ENCODE measurements at regions not wholly inside any gene's neighbourhood (a gene's known extent, or its start where the extent isn't known, plus 50 kb on each side); places are given as distances from the start of the nearest gene placed in this dataset.
"Not testable (repeated sequence)": the region's sequence is repeated elsewhere in the genome, so short reads cannot be mapped to it uniquely, and the experiment has no call there.

DNA sequence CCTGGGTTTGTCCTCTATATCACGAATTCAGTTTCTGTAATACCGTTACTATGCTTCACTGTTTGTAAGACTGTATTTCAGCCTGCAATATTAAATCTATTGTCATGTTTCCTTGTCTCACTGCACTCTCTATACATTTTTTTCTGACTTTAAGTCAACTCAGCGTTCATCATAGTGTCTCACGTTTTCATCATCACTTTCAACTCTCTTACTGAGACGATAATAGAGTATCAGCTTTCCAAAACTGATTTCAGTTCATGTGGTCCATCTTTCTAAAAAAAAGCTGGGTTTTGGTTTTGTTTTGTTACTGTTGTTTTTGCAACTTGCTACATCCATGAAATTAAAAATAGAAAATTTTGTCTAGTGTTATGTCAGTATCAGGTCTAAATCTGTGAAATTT is 147.7 kb downstream of the TMEM47 start:
- H3K27ac ChIP-seq (ENCODE audit: low read depth, low read length), result no peak overlapping the region
- no peaks in the 10 kb centered on the region for H3K4me1 ChIP-seq (ENCODE audit: insufficient read depth, low read length)
- H3K27me3 ChIP-seq (ENCODE audit: insufficient read depth, low read length), result no peaks in the 10 kb centered on the region
- no peaks in the 10 kb centered on the region for H3K9me3 ChIP-seq (ENCODE audit: insufficient read depth, low read depth, low read length)
- no peak overlapping the region for H3K9ac ChIP-seq (ENCODE audit: low read depth, low read length)
- H3K4me3 ChIP-seq (ENCODE audit: low read length), result no peak overlapping the region
- no peaks in the 10 kb centered on the region for H3K36me3 ChIP-seq (ENCODE audit: insufficient read depth, low read length)
- 88% methylated on average over 5 of the region's 5 CpGs for WGBS

DNA sequence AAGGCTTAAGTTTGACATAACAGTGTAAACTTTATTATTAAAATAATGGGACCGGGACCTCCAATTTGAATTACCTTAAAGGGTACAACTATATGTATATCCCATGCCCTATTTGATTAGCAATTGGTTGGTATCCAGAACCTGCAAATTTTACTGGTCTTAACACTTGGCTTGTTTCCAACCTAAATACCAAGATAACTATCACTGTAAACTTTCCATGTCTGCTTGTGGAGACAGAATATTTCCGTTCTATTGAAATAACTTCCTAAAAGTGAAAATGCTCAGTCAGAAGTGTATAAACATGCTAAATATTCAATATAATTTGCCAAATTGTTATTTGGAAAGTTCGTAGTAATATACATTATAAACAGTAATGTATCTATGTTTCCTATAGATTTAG is 154.0 kb downstream of the TMEM47 start:
- no peak overlapping the region for H3K4me3 ChIP-seq (ENCODE audit: low read length)
- no CpG with 5 or more reads among the region's 3 CpGs for WGBS
- no peaks in the 10 kb centered on the region for H3K9me3 ChIP-seq (ENCODE audit: insufficient read depth, low read depth, low read length)
- no peaks in the 10 kb centered on the region for H3K36me3 ChIP-seq (ENCODE audit: insufficient read depth, low read length)
- H3K4me1 ChIP-seq (ENCODE audit: insufficient read depth, low read length), result no peaks in the 10 kb centered on the region
- no peak overlapping the region for H3K27ac ChIP-seq (ENCODE audit: low read depth, low read length)
- H3K27me3 ChIP-seq (ENCODE audit: insufficient read depth, low read length), result no peaks in the 10 kb centered on the region
- no peak overlapping the region for H3K9ac ChIP-seq (ENCODE audit: low read depth, low read length)

DNA sequence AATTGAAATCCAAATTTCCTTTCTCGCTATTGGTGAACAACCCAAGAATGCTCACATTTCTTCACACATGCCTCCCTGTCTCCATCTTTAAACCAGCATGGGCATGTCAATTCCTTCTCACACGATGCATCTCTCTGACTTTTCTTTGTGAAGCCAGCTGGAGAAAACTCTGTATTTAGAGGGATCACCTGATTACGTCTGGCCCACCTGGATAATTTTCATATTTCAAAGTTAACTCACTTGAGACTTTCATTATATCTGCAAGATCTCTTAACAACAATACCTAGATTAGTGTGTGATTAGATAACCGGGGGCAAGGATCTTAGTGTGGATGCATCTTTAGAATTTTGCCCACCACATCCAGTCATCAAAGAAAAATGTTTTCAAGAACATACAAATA is 164.0 kb downstream of the TMEM47 start:
- H3K36me3 ChIP-seq (ENCODE audit: insufficient read depth, low read length), result no peaks in the 10 kb centered on the region
- no peaks in the 10 kb centered on the region for H3K4me1 ChIP-seq (ENCODE audit: insufficient read depth, low read length)
- no peak overlapping the region for H3K27ac ChIP-seq (ENCODE audit: low read depth, low read length)
- no peak overlapping the region for H3K9ac ChIP-seq (ENCODE audit: low read depth, low read length)
- H3K9me3 ChIP-seq (ENCODE audit: insufficient read depth, low read depth, low read length), result no peaks in the 10 kb centered on the region
- 97% methylated on average over 3 of the region's 4 CpGs for WGBS
- no peaks in the 10 kb centered on the region for H3K27me3 ChIP-seq (ENCODE audit: insufficient read depth, low read length)
- no peak overlapping the region for H3K4me3 ChIP-seq (ENCODE audit: low read length)

DNA sequence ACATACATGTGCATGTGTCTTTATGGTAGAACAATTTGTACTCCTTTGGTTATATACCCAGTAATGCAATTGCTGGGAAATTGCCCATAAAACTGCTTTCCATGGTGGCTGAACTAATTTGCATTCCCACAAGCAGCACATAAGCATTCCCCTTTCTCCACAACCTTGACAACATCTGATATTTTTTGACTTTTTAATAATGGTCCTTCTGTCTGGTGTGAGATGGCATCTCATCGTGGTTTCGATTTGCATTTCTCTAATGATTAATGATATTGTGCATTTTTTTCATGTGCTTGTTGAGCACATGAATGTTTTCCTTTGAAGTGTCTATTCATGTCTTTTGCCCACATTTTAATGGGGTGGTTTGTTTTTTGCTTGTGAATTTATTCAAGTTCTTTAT is 166.0 kb downstream of the TMEM47 start:
- Histone ChIP-seq H3K4me3 (ENCODE audit: low read length) (no peak overlapping the region), H3K27ac (ENCODE audit: low read depth, low read length) (no peak overlapping the region), H3K9me3 (ENCODE audit: insufficient read depth, low read depth, low read length) (no peaks in the 10 kb centered on the region), H3K4me1 (ENCODE audit: insufficient read depth, low read length) (no peaks in the 10 kb centered on the region), H3K27me3 (ENCODE audit: insufficient read depth, low read length) (no peaks in the 10 kb centered on the region), H3K9ac (ENCODE audit: low read depth, low read length) (no peak overlapping the region), H3K36me3 (ENCODE audit: insufficient read depth, low read length) (no peaks in the 10 kb centered on the region)
- 91% methylated on average over 2 of the region's 2 CpGs for WGBS

DNA sequence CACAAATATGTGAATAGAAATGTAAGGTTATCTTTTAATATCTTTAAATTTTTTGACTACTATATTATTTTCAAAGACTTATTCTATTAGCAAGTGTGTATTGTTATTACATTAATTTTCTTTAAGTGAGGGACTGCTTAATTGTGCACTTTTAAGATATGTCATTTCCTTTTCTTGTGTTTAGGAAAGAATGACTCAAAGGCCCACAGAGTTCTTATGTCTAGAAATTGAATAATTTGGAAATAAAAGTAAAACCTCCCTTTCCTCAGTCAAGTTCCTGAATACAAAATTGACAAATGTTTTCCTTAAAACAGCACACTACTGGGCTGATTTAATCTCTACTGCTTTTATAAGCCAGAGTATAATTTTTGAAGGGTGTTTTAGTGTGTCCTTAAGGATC is 169.7 kb downstream of the TMEM47 start:
- Histone ChIP-seq H3K27ac (ENCODE audit: low read depth, low read length) (no peak overlapping the region), H3K4me3 (ENCODE audit: low read length) (no peak overlapping the region), H3K27me3 (ENCODE audit: insufficient read depth, low read length) (no peaks in the 10 kb centered on the region), H3K36me3 (ENCODE audit: insufficient read depth, low read length) (no peaks in the 10 kb centered on the region), H3K4me1 (ENCODE audit: insufficient read depth, low read length) (no peaks in the 10 kb centered on the region), H3K9ac (ENCODE audit: low read depth, low read length) (no peak overlapping the region), H3K9me3 (ENCODE audit: insufficient read depth, low read depth, low read length) (no peaks in the 10 kb centered on the region)

DNA sequence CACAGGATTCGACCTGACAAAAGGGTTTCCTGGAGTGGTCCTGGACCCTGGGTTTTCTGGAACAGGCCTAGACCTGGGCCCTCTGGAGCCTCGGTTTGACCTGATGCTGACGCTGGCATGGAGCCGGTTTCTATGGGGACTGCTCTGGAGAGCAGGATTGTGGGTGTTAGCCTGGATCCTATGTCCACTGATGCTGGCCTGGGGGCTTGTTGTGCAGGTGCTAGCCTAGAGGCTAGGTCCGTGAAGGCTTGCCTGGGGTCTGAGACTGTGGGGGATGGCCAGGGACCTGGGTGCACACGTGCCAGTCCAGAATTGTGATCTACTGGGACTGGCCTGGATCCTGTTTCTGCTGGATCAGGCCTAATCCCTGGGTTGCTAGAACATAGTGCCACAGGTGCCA is 173.1 kb downstream of the TMEM47 start:
- no peaks in the 10 kb centered on the region for H3K4me1 ChIP-seq (ENCODE audit: insufficient read depth, low read length)
- H3K27ac ChIP-seq (ENCODE audit: low read depth, low read length), result no peak overlapping the region
- WGBS, result 95% methylated on average over 6 of the region's 6 CpGs
- H3K9me3 ChIP-seq (ENCODE audit: insufficient read depth, low read depth, low read length), result no peaks in the 10 kb centered on the region
- H3K36me3 ChIP-seq (ENCODE audit: insufficient read depth, low read length), result no peaks in the 10 kb centered on the region
- H3K27me3 ChIP-seq (ENCODE audit: insufficient read depth, low read length), result no peaks in the 10 kb centered on the region
- H3K9ac ChIP-seq (ENCODE audit: low read depth, low read length), result no peak overlapping the region
- no peak overlapping the region for H3K4me3 ChIP-seq (ENCODE audit: low read length)

GRCh38 chrX:34470507-34470906 is 186.6 kb downstream of the TMEM47 start:
- H3K4me1 ChIP-seq (ENCODE audit: insufficient read depth, low read length), result no peaks in the 10 kb centered on the region
- H3K9me3 ChIP-seq (ENCODE audit: insufficient read depth, low read depth, low read length), result no peaks in the 10 kb centered on the region
- H3K9ac ChIP-seq (ENCODE audit: low read depth, low read length), result no peak overlapping the region
- H3K4me3 ChIP-seq (ENCODE audit: low read length), result no peak overlapping the region
- H3K36me3 ChIP-seq (ENCODE audit: insufficient read depth, low read length), result no peaks in the 10 kb centered on the region
- H3K27ac ChIP-seq (ENCODE audit: low read depth, low read length), result no peak overlapping the region
- 100% methylated on average over 1 of the region's 1 CpG for WGBS
- H3K27me3 ChIP-seq (ENCODE audit: insufficient read depth, low read length), result no peaks in the 10 kb centered on the region

DNA sequence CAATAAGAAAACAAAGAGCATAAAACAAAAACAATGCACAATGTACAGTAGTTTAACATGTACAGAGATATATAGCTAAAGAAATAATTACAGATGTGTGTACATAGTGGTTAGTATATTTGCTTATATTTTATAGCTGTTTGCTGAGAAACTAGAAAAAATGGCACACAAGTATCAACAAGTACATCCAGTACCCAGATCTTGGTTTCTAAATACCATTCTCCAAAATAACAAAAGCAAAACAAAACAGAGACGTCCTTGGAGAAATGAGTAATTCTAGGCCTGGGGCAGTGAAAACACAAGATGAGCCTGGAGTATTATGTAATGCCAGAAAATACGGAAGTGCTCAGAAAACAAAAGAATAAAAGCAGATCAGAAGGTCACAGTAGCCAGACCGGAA is 189.6 kb downstream of the TMEM47 start:
- Histone ChIP-seq H3K27me3 (ENCODE audit: insufficient read depth, low read length) (no peaks in the 10 kb centered on the region), H3K27ac (ENCODE audit: low read depth, low read length) (no peak overlapping the region), H3K4me3 (ENCODE audit: low read length) (no peak overlapping the region), H3K4me1 (ENCODE audit: insufficient read depth, low read length) (no peaks in the 10 kb centered on the region), H3K9ac (ENCODE audit: low read depth, low read length) (no peak overlapping the region), H3K36me3 (ENCODE audit: insufficient read depth, low read length) (no peaks in the 10 kb centered on the region), H3K9me3 (ENCODE audit: insufficient read depth, low read depth, low read length) (no peaks in the 10 kb centered on the region)
- 94% methylated on average over 1 of the region's 3 CpGs for WGBS

DNA sequence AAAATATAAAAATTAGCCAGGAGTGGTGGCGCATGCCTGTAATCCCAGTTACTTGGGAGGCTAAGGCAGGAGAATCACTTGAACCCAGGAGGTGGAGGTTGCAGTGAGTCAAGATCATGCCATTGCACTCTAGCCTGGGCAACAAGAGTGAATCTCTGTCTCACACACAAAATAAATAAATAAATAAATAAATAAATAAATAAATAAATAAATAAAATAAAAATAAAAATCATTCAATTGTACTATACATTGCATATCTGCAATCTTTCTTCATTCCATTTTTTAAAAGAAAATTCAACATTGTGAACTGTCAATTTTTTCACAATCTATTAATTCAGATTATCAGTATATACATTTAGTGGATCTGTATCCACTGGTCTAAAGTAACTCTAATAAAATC is 193.9 kb downstream of the TMEM47 start:
- not testable (repeated sequence) for H3K27me3 ChIP-seq (ENCODE audit: insufficient read depth, low read length); H3K27ac ChIP-seq (ENCODE audit: low read depth, low read length)

GRCh38 chrX:34457850-34458249 is 199.2 kb downstream of the TMEM47 start:
- not testable (repeated sequence) for H3K4me3 ChIP-seq (ENCODE audit: low read length); H3K9me3 ChIP-seq (ENCODE audit: insufficient read depth, low read depth, low read length); H3K27ac ChIP-seq (ENCODE audit: low read depth, low read length); H3K9ac ChIP-seq (ENCODE audit: low read depth, low read length); H3K4me1 ChIP-seq (ENCODE audit: insufficient read depth, low read length); H3K27me3 ChIP-seq (ENCODE audit: insufficient read depth, low read length); H3K36me3 ChIP-seq (ENCODE audit: insufficient read depth, low read length)
- WGBS, result 90% methylated on average over 5 of the region's 9 CpGs

More for the DNA sequence above, 193.9 kb downstream of the TMEM47 start:
- not testable (repeated sequence) for H3K4me1 ChIP-seq (ENCODE audit: insufficient read depth, low read length); H3K9ac ChIP-seq (ENCODE audit: low read depth, low read length); H3K9me3 ChIP-seq (ENCODE audit: insufficient read depth, low read depth, low read length); H3K36me3 ChIP-seq (ENCODE audit: insufficient read depth, low read length); H3K4me3 ChIP-seq (ENCODE audit: low read length)
- no CpG with 5 or more reads among the region's 1 CpG for WGBS

- H3K27ac ChIP-seq (ENCODE audit: low read depth, low read length), result no peak overlapping the region
- no peak overlapping the region for H3K4me3 ChIP-seq (ENCODE audit: low read length)
- H3K9me3 ChIP-seq (ENCODE audit: insufficient read depth, low read depth, low read length), result no peaks in the 10 kb centered on the region
- H3K27me3 ChIP-seq (ENCODE audit: insufficient read depth, low read length), result no peaks in the 10 kb centered on the region
- H3K36me3 ChIP-seq (ENCODE audit: insufficient read depth, low read length), result no peaks in the 10 kb centered on the region
- WGBS, result 87% methylated on average over 5 of the region's 6 CpGs
- no peaks in the 10 kb centered on the region for H3K4me1 ChIP-seq (ENCODE audit: insufficient read depth, low read length)
- no peak overlapping the region for H3K9ac ChIP-seq (ENCODE audit: low read depth, low read length)
Measured at GRCh38 chrX:34437586-34437985, 219.5 kb downstream of the TMEM47 start.

GRCh38 chrX:34426334-34426733 is 230.8 kb downstream of the TMEM47 start:
- no peaks in the 10 kb centered on the region for H3K27me3 ChIP-seq (ENCODE audit: insufficient read depth, low read length)

More at GRCh38 chrX:34426334-34426733, 230.8 kb downstream of the TMEM47 start:
- no peaks in the 10 kb centered on the region for H3K9me3 ChIP-seq (ENCODE audit: insufficient read depth, low read depth, low read length)
- no peak overlapping the region for H3K9ac ChIP-seq (ENCODE audit: low read depth, low read length)
- H3K4me1 ChIP-seq (ENCODE audit: insufficient read depth, low read length), result no peaks in the 10 kb centered on the region
- H3K36me3 ChIP-seq (ENCODE audit: insufficient read depth, low read length), result no peaks in the 10 kb centered on the region
- no peak overlapping the region for H3K27ac ChIP-seq (ENCODE audit: low read depth, low read length)
- H3K4me3 ChIP-seq (ENCODE audit: low read length), result no peak overlapping the region
